ENCODE measurements at regions not wholly inside any gene's neighbourhood (a gene's known extent, or its start where the extent isn't known, plus 50 kb on each side); places are given as distances from the start of the nearest gene placed in this dataset.

DNA sequence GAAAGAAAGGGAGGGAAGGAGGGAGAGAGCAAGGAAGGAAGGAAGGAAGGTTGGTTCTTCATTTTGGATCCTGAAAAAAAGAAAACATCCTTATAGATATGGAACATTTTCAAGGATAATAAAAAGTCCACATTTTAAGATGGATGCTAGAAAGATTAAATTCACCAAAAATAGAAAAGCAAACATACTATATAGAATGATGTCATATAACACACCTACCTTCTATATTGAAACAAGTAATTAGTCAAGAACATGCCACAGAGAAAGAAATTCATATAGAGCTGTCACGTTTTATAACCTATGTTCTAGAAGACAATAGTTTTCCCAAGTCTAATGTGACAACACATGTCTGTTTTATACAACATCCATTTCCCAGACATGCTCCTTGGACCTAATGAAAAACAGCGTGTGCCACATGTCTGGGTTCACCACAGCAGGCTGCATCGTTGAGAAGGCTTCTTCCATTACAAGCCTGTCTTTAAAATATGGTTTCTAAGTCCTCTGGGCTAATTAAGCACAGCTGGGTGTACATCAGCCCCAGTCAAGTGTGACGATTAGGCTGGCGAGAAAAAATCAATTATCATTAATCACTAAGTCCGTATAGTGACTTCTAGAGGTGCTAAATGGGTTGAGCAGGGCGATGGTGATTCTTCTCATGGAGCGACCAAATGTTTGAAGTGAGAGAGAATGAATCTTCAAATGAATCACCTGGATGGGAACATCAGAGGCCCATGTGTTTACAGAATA, 301.8 kb downstream of the TLE1 start:
- TF ChIP-seq, protein P1, sequence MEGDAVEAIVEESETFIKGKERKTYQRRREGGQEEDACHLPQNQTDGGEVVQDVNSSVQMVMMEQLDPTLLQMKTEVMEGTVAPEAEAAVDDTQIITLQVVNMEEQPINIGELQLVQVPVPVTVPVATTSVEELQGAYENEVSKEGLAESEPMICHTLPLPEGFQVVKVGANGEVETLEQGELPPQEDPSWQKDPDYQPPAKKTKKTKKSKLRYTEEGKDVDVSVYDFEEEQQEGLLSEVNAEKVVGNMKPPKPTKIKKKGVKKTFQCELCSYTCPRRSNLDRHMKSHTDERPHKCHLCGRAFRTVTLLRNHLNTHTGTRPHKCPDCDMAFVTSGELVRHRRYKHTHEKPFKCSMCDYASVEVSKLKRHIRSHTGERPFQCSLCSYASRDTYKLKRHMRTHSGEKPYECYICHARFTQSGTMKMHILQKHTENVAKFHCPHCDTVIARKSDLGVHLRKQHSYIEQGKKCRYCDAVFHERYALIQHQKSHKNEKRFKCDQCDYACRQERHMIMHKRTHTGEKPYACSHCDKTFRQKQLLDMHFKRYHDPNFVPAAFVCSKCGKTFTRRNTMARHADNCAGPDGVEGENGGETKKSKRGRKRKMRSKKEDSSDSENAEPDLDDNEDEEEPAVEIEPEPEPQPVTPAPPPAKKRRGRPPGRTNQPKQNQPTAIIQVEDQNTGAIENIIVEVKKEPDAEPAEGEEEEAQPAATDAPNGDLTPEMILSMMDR (IDR thresholded peaks at IDR 0.05): no peak
- no peak for TF ChIP-seq POLR2A (IDR thresholded peaks at IDR 0.05)
